ENCODE measurements at regions not wholly inside any gene's neighbourhood (a gene's known extent, or its start where the extent isn't known, plus 50 kb on each side); places are given as distances from the start of the nearest gene placed in this dataset.
A peak's percentile ranks its signal among the peaks of the same experiment; 100 is the strongest.
"Not testable (repeated sequence)": the region's sequence is repeated elsewhere in the genome, so short reads cannot be mapped to it uniquely, and the experiment has no call there.

- Mint-ChIP-seq H3K36me3 (no peaks in the 10 kb centered on the region), H3K4me1 (no peaks in the 10 kb centered on the region), H3K9me3 (peaks cover 0 to 5% (median 0%) of the 10 kb centered on the region in 5 donors), H3K4me3 (no peak overlapping the region), H3K27me3 (no peaks in the 10 kb centered on the region), H3K27ac (no peak overlapping the region)
- ChIA-PET CTCF (no interaction called here), POLR2A (no interaction called here)
- Histone ChIP-seq H3K4me3 (ENCODE audit: low read length) (no peak overlapping the region), H3K27me3 (ENCODE audit: insufficient read depth, low read length, poor library complexity, severe bottlenecking) (no peaks in the 10 kb centered on the region), H3K4me1 (ENCODE audit: insufficient read depth, low read length) (no peaks in the 10 kb centered on the region), H3K9me3 (ENCODE audit: low read length) (no peaks in the 10 kb centered on the region), H3K36me3 (ENCODE audit: insufficient read depth, low read length) (no peaks in the 10 kb centered on the region), H3K27ac (ENCODE audit: low read depth, low read length) (no peak overlapping the region)
- no peak for DNase-seq
These were observed 167.8 kb downstream of the SDHAF3 start for GRCh38 chr7:97285348-97285747.

GRCh38 chr7:97293031-97293430 is 175.5 kb downstream of the SDHAF3 start:
- Mint-ChIP-seq H3K4me1 (no peaks in the 10 kb centered on the region), H3K27me3 (no peaks in the 10 kb centered on the region), H3K27ac (no peak overlapping the region), H3K4me3 (no peak overlapping the region), H3K9me3 (peaks cover 0 to 3% (median 0%) of the 10 kb centered on the region in 5 donors), H3K36me3 (no peaks in the 10 kb centered on the region)
- H3K4me1 ChIP-seq (ENCODE audit: insufficient read depth, low read length): no peaks in the 10 kb centered on the region
- POLR2A ChIA-PET: no interaction called here
- no peaks in the 10 kb centered on the region for H3K27me3 ChIP-seq (ENCODE audit: insufficient read depth, low read length, poor library complexity, severe bottlenecking)
- H3K36me3 ChIP-seq (ENCODE audit: insufficient read depth, low read length): no peaks in the 10 kb centered on the region
- H3K27ac ChIP-seq (ENCODE audit: low read depth, low read length): no peak overlapping the region
- no peaks in the 10 kb centered on the region for H3K9me3 ChIP-seq (ENCODE audit: low read length)
- no peak for DNase-seq
- H3K4me3 ChIP-seq (ENCODE audit: low read length): no peak overlapping the region
- CTCF ChIA-PET: no interaction called here

DNA sequence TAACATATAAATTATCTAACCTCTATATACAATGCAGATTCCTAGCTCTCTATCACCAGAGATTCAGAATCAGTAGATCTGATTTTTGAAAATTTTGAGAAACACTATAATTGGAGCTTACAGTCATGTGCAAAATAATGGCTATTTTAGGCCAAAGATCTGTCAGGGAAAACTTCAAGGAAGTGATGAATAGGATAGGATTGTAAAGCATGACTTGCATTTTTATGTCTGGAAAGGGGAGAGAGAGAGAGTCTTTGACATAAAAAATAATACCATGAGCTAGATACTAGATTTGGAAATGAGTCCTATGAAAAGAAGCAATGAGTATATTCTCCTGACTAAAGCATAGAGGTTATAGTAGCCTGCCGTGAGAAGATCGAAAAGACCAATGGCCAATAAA is 181.1 kb downstream of the SDHAF3 start:
- Mint-ChIP-seq H3K36me3 (no peaks in the 10 kb centered on the region), H3K4me1 (no peaks in the 10 kb centered on the region), H3K9me3 (peaks cover 0 to 3% (median 0%) of the 10 kb centered on the region in 5 donors), H3K4me3 (no peak overlapping the region), H3K27me3 (no peaks in the 10 kb centered on the region), H3K27ac (no peak overlapping the region)
- Histone ChIP-seq H3K4me1 (ENCODE audit: insufficient read depth, low read length) (no peaks in the 10 kb centered on the region), H3K36me3 (ENCODE audit: insufficient read depth, low read length) (no peaks in the 10 kb centered on the region), H3K4me3 (ENCODE audit: low read length) (no peak overlapping the region), H3K27me3 (ENCODE audit: insufficient read depth, low read length, poor library complexity, severe bottlenecking) (no peaks in the 10 kb centered on the region), H3K27ac (ENCODE audit: low read depth, low read length) (no peak overlapping the region), H3K9me3 (ENCODE audit: low read length) (no peaks in the 10 kb centered on the region)
- ChIA-PET CTCF (interaction anchor here (1.0 kb wide), 1 partner anchor 9 kb away, joined by 3 read pairs; no protein-coding TSS in a partner anchor), POLR2A (no interaction called here)
- no peak for DNase-seq

DNA sequence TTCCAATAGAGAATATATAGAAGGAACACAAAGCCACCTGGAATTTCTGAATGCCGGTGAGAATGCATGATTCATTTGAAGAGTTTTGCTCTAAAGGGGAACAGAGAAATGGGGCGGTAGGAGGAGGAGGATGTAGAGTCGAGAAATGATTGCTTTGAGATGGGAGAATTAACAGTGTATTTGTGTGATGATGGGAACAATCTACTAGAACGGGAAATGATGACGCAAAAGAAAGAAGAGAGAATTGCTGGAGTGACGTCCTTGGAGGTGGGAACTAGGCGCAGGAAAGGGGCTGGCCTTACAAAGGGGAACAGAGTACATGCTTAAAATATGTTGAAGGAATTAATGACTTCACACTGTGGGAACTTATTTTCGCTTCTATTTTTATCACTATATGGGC is 188.1 kb downstream of the SDHAF3 start:
- no peak overlapping the region for H3K4me3 ChIP-seq (ENCODE audit: low read length)
- no peaks in the 10 kb centered on the region for H3K9me3 ChIP-seq (ENCODE audit: low read length)
- Mint-ChIP-seq H3K36me3 (no peaks in the 10 kb centered on the region), H3K27me3 (peaks cover 0 to 3% of the 10 kb centered on the region in 2 donors), H3K4me3 (no peak overlapping the region), H3K4me1 (no peaks in the 10 kb centered on the region), H3K9me3 (peaks cover 0 to 9% (median 2%) of the 10 kb centered on the region in 5 donors), H3K27ac (no peak overlapping the region)
- H3K36me3 ChIP-seq (ENCODE audit: insufficient read depth, low read length): no peaks in the 10 kb centered on the region
- ChIA-PET CTCF (no interaction called here), POLR2A (no interaction called here)
- no peak for DNase-seq
- no peak overlapping the region for H3K27ac ChIP-seq (ENCODE audit: low read depth, low read length)
- H3K4me1 ChIP-seq (ENCODE audit: insufficient read depth, low read length): no peaks in the 10 kb centered on the region
- no peaks in the 10 kb centered on the region for H3K27me3 ChIP-seq (ENCODE audit: insufficient read depth, low read length, poor library complexity, severe bottlenecking)

GRCh38 chr7:97307521-97308108 is 190.1 kb downstream of the SDHAF3 start:
- ChIA-PET CTCF (no interaction called here), POLR2A (no interaction called here)
- no peaks in the 10 kb centered on the region for H3K4me1 Mint-ChIP-seq
- H3K4me3 Mint-ChIP-seq: no peak overlapping the region
- H3K36me3 Mint-ChIP-seq: no peaks in the 10 kb centered on the region
- H3K4me3 ChIP-seq (ENCODE audit: low read length): no peak overlapping the region
- no peaks in the 10 kb centered on the region for H3K9me3 ChIP-seq (ENCODE audit: low read length)
- H3K27ac Mint-ChIP-seq: no peak overlapping the region
- peaks cover 0 to 3% of the 10 kb centered on the region in 2 donors for H3K27me3 Mint-ChIP-seq
- no peaks in the 10 kb centered on the region for H3K4me1 ChIP-seq (ENCODE audit: insufficient read depth, low read length)
- no peak for DNase-seq
- H3K27me3 ChIP-seq (ENCODE audit: insufficient read depth, low read length, poor library complexity, severe bottlenecking): no peaks in the 10 kb centered on the region
- no peak overlapping the region for H3K27ac ChIP-seq (ENCODE audit: low read depth, low read length)
- no peaks in the 10 kb centered on the region for H3K36me3 ChIP-seq (ENCODE audit: insufficient read depth, low read length)
- H3K9me3 Mint-ChIP-seq: peaks cover 2 to 6% (median 3%) of the 10 kb centered on the region in 5 donors

DNA sequence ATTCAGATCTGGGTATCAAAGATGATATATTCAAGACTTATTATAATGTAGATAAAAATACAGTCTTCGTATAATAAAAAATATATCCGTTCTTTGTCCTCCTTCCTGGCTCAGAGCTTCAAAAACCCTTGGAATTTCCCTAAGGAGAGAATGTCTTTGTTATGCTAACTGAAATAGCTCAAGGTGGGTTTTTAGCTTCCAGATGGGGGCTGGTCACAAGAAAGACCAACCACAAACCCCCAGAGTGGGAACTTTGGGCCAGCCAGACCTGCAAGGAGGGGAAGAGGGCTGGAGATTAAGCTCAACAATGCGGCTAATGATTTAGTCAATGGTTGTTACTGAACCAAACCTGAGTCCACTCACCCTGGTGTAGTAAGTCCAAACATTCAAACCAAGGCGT is 196.4 kb downstream of the SDHAF3 start:
- Mint-ChIP-seq H3K27ac (no peak overlapping the region), H3K9me3 (peaks cover 0 to 5% (median 3%) of the 10 kb centered on the region in 5 donors), H3K4me3 (no peak overlapping the region), H3K36me3 (no peaks in the 10 kb centered on the region), H3K27me3 (peaks cover 0 to 3% of the 10 kb centered on the region in 2 donors), H3K4me1 (no peaks in the 10 kb centered on the region)
- H3K27ac ChIP-seq (ENCODE audit: low read depth, low read length): no peak overlapping the region
- H3K27me3 ChIP-seq (ENCODE audit: insufficient read depth, low read length, poor library complexity, severe bottlenecking): no peaks in the 10 kb centered on the region
- no peaks in the 10 kb centered on the region for H3K36me3 ChIP-seq (ENCODE audit: insufficient read depth, low read length)
- H3K4me1 ChIP-seq (ENCODE audit: insufficient read depth, low read length): no peaks in the 10 kb centered on the region
- no peak for DNase-seq
- H3K9me3 ChIP-seq (ENCODE audit: low read length): no peaks in the 10 kb centered on the region
- CTCF ChIA-PET: no interaction called here
- POLR2A ChIA-PET: no interaction called here
- H3K4me3 ChIP-seq (ENCODE audit: low read length): no peak overlapping the region

DNA sequence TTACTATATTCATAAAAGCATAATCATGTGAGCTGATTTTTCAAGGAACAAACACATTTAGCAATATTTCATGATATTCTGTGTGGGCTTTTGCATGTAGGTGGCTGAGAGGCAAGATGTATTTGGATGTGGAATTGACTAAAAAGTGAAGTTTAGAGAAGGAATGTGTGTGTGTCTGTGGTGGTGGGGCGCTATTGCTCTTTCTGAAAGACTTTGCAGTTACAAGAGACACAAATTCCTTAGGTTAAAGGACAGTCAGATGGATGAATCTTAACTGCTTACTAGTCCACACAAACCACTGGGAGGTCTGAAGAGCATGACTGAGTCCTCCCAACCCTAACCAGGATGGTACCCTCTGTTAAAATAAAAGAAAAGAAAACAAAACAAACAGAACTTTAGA is 200.1 kb downstream of the SDHAF3 start:
- Histone ChIP-seq H3K27ac (ENCODE audit: low read depth, low read length) (no peak overlapping the region), H3K36me3 (ENCODE audit: insufficient read depth, low read length) (no peaks in the 10 kb centered on the region), H3K27me3 (ENCODE audit: insufficient read depth, low read length, poor library complexity, severe bottlenecking) (no peaks in the 10 kb centered on the region), H3K4me1 (ENCODE audit: insufficient read depth, low read length) (no peaks in the 10 kb centered on the region), H3K9me3 (ENCODE audit: low read length) (no peaks in the 10 kb centered on the region), H3K4me3 (ENCODE audit: low read length) (no peak overlapping the region)
- Mint-ChIP-seq H3K27me3 (peaks cover 0 to 3% of the 10 kb centered on the region in 2 donors), H3K4me1 (no peaks in the 10 kb centered on the region), H3K9me3 (peaks cover 0 to 2% (median 0%) of the 10 kb centered on the region in 5 donors), H3K27ac (peak overlapping the region in 1 of 8 donors; percentile 47), H3K4me3 (no peak overlapping the region), H3K36me3 (no peaks in the 10 kb centered on the region)
- ChIA-PET POLR2A (no interaction called here), CTCF (no interaction called here)
- DNase-seq: no peak

DNA sequence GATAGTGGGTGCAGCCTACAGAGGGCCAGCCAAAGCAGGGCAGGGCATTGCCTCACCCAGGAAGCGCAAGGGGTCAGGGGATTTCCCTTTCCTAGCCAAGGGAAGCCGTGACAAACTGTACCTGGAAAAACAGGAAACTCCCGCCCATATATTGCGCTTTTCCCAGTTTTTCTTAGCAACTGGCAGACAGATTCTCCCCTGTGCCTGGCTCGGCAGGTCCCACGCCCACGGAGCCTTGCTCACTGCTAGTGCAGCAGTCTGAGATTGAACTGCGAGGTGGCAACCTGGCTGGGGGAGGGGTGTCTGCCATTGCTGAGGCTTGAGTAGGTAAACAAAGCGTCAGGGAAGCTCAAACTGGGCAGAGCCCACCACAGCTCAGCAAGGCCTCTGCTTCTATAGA is 212.4 kb downstream of the SDHAF3 start:
- H3K4me1 Mint-ChIP-seq; POLR2A ChIA-PET; CTCF ChIA-PET; H3K36me3 Mint-ChIP-seq; H3K36me3 ChIP-seq (ENCODE audit: insufficient read depth, low read length); H3K27me3 ChIP-seq (ENCODE audit: insufficient read depth, low read length, poor library complexity, severe bottlenecking); H3K27ac ChIP-seq (ENCODE audit: low read depth, low read length); H3K27me3 Mint-ChIP-seq; DNase-seq; H3K27ac Mint-ChIP-seq; H3K4me3 ChIP-seq (ENCODE audit: low read length); H3K4me3 Mint-ChIP-seq; H3K9me3 ChIP-seq (ENCODE audit: low read length); H3K4me1 ChIP-seq (ENCODE audit: insufficient read depth, low read length): not testable (repeated sequence)
- peaks cover 0 to 12% (median 4%) of the 10 kb centered on the region in 5 donors for H3K9me3 Mint-ChIP-seq

DNA sequence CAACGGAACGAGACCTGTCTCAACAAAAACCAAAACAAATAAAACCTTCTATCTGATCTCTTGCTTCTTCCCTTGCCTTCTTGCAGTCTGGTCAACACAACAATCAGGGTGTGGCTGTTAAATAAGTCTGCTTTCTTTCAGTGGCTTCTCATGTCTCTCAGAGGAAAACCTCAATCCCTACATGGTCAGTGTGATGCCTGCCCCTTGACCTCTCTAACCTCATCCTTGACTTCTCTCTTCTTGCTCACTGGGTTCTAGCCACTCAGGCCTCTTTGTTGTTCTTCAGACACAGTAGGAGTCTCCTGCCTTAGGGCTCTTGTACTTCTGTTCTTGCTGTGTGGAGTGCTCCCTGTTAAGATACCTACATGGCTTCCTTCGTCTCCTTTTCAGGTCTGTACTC is 220.4 kb downstream of the SDHAF3 start:
- Mint-ChIP-seq H3K36me3 (no peaks in the 10 kb centered on the region), H3K9me3 (peaks cover 0 to 7% (median 4%) of the 10 kb centered on the region in 5 donors), H3K27ac (no peak overlapping the region), H3K27me3 (peaks cover 0 to 3% of the 10 kb centered on the region in 2 donors), H3K4me3 (no peak overlapping the region), H3K4me1 (no peaks in the 10 kb centered on the region)
- ChIA-PET CTCF (interaction anchor here (1.2 kb wide), 1 partner anchor 790 kb away, joined by 5 read pairs; no protein-coding TSS in a partner anchor), POLR2A (no interaction called here)
- Histone ChIP-seq H3K27me3 (ENCODE audit: insufficient read depth, low read length, poor library complexity, severe bottlenecking) (no peaks in the 10 kb centered on the region), H3K36me3 (ENCODE audit: insufficient read depth, low read length) (no peaks in the 10 kb centered on the region), H3K9me3 (ENCODE audit: low read length) (no peaks in the 10 kb centered on the region), H3K4me1 (ENCODE audit: insufficient read depth, low read length) (no peaks in the 10 kb centered on the region), H3K4me3 (ENCODE audit: low read length) (no peak overlapping the region), H3K27ac (ENCODE audit: low read depth, low read length) (no peak overlapping the region)
- DNase-seq: no peak

All from CD8-positive, alpha-beta memory T cell (primary cell).